MM.1S (cell line): ENCODE measurements at regions not wholly inside any gene's neighbourhood (a gene's known extent, or its start where the extent isn't known, plus 50 kb on each side); places are given as distances from the start of the nearest gene placed in this dataset.

ENCODE experiments used
- EZH2 ChIP-seq: fragments of 300-600 bp; sonication (generic); optimal IDR thresholded peaks from 2 replicates; pipeline ENCODE3; 2017; ENCODE audit warnings: low read depth, mild to moderate bottlenecking, antibody characterized with exemption, low read length, mixed read lengths
- EZH2phosphoT487 ChIP-seq: fragments of 300-600 bp; sonication (generic); IDR thresholded peaks from 2 replicates; pipeline ENCODE4 v1.6.1; 2018; ENCODE audit warnings: antibody characterized with exemption, low read length
- TF ChIP-seq, protein P1 (sequence below): fragments of 300-600 bp; sonication (generic); IDR thresholded peaks from 2 replicates; pipeline ENCODE4 v1.5.1; 2016; ENCODE audit warnings: antibody characterized with exemption, low read length, mixed read lengths

DNA sequence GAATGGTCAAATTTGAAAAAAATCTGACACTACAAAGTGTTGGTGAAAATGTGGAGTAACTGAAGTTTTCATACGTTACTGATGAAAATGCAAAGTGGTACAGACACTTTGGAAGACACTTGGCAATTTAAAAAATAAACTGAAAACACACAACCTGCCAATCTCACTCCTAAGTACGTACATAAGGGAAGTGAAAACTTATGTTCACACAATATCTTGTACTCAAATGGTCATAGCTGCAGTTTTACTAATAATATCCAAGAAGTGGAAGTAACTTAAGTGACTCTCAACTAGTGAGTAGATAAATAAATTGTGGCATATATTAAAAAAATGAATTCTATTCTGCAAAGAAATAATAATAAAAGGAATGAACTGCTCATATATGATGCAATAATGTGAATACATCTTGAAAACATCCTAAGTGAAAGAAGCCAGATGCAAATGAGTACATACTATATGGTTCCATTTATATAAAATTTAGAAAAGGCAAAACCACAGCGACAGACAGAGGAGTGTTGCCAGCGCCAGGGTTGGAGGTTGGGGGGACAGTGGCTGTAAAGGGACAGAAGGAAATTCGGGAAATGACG, 198.2 kb downstream of the ERMARD start:
- TF ChIP-seq, protein P1, sequence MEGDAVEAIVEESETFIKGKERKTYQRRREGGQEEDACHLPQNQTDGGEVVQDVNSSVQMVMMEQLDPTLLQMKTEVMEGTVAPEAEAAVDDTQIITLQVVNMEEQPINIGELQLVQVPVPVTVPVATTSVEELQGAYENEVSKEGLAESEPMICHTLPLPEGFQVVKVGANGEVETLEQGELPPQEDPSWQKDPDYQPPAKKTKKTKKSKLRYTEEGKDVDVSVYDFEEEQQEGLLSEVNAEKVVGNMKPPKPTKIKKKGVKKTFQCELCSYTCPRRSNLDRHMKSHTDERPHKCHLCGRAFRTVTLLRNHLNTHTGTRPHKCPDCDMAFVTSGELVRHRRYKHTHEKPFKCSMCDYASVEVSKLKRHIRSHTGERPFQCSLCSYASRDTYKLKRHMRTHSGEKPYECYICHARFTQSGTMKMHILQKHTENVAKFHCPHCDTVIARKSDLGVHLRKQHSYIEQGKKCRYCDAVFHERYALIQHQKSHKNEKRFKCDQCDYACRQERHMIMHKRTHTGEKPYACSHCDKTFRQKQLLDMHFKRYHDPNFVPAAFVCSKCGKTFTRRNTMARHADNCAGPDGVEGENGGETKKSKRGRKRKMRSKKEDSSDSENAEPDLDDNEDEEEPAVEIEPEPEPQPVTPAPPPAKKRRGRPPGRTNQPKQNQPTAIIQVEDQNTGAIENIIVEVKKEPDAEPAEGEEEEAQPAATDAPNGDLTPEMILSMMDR = no peak
- TF ChIP-seq EZH2phosphoT487 (no peak), EZH2 (no peak)
